Endothelial cell of umbilical vein (primary cell): ENCODE measurements at regions not wholly inside any gene's neighbourhood (a gene's known extent, or its start where the extent isn't known, plus 50 kb on each side); places are given as distances from the start of the nearest gene placed in this dataset.

Source experiments
- BruUV-seq: library from RNA; stranded (reverse); fragments of 400-500 nt; replicated peaks from 2 replicates; lab custom pipeline; 2021; lab: Mats Ljungman, UMichigan
- CTCF ChIA-PET: fragments of 300-600, 350-600 bp; sonication (Branson Sonifier 250); formaldehyde crosslinking; loops from one replicate; lab custom pipeline; 2021; ENCODE audit warnings: antibody characterized with exemption, inconsistent platforms; lab: Charles Lee
- POLR2A ChIA-PET: fragments of 300-600, 350-600 bp; sonication (Branson Sonifier 250); formaldehyde crosslinking; loops from one replicate; lab custom pipeline; 2021; ENCODE audit warnings: antibody characterized with exemption, inconsistent platforms; lab: Charles Lee
- DNase-seq: peaks from one replicate; pipeline ENCODE4 v3.0.0-alpha.2; 2011; ENCODE audit warnings: low read depth, low spot score
- FAIRE-seq: peaks from 2 replicates; lab custom pipeline; 2011; peaks lifted over from hg19 to GRCh38; lab: Jason Lieb, UNC
- H2AFZ ChIP-seq: 2 replicates; pipeline ENCODE4 v1.6.0; 2012; ENCODE audit warnings: low read depth, low read length, control low read depth, inconsistent platforms
- H3K27ac ChIP-seq: 2 replicates; pipeline ENCODE4 v1.5.1; 2011; ENCODE audit warnings: low read depth, mild to moderate bottlenecking, control low read depth, low read length, moderate library complexity; ENCODE audit not compliant: insufficient read depth
- H3K27me3 ChIP-seq, 2 experiments: 2 replicates each; pipeline versions ENCODE4 v1.6.0 to v1.6.1; 2011; ENCODE audit warnings: low read length in 2 of 2, mixed read lengths in 1 of 2; ENCODE audit not compliant: control insufficient read depth in 2 of 2, insufficient read depth in 2 of 2
- H3K36me3 ChIP-seq, 2 experiments: 2 replicates in 1 of 2; 3 replicates in 1 of 2; pipeline ENCODE4 v1.5.1; 2011; ENCODE audit warnings: low read length in 2 of 2, mild to moderate bottlenecking in 1 of 2, moderate library complexity in 1 of 2; ENCODE audit not compliant: control insufficient read depth in 2 of 2, insufficient read depth in 2 of 2; ENCODE audit errors: extremely low read depth in 1 of 2
- H3K4me1 ChIP-seq: 3 replicates; pipeline ENCODE4 v1.5.1; 2011; ENCODE audit warnings: mild to moderate bottlenecking, low read length; ENCODE audit not compliant: control insufficient read depth, insufficient read depth; ENCODE audit errors: extremely low read depth
- H3K4me2 ChIP-seq: 2 replicates; pipeline ENCODE4 v1.6.1; 2011; ENCODE audit warnings: low read length, control low read depth, mixed read lengths; ENCODE audit not compliant: insufficient read depth
- H3K4me3 ChIP-seq, 3 experiments: fragments of 200-600 bp in 1 of 3; sonication (generic), shearing (Covaris generic) in 1 of 3; replicated peaks in 1 of 3; 2 replicates each; pipeline ENCODE4 v1.5.1; 2011 to 2016; ENCODE audit warnings: control low read depth in 3 of 3, low read length in 3 of 3, mild to moderate bottlenecking in 2 of 3, inconsistent platforms in 1 of 3, low read depth in 1 of 3, moderate library complexity in 1 of 3; ENCODE audit not compliant: insufficient read depth in 1 of 3
- H3K79me2 ChIP-seq: 2 replicates; pipeline ENCODE4 v1.6.0; 2012; ENCODE audit warnings: low read length, inconsistent platforms; ENCODE audit not compliant: control insufficient read depth, insufficient read depth
- H3K9ac ChIP-seq: replicated peaks from 2 replicates; pipeline ENCODE3; 2011; ENCODE audit warnings: low read length, control low read depth; ENCODE audit not compliant: insufficient read depth; ENCODE audit errors: extremely low read depth
- H3K9me1 ChIP-seq: replicated peaks from 3 replicates; pipeline ENCODE4 v1.6.0; 2011; ENCODE audit warnings: mild to moderate bottlenecking, low read length; ENCODE audit not compliant: control insufficient read depth, insufficient read depth; ENCODE audit errors: extremely low read depth
- H3K9me3 ChIP-seq: replicated peaks from 2 replicates; pipeline ENCODE4 v1.5.1; 2012; ENCODE audit warnings: low read length, inconsistent platforms; ENCODE audit not compliant: control insufficient read depth, insufficient read depth
- H4K20me1 ChIP-seq: replicated peaks from 2 replicates; pipeline ENCODE3; 2011; ENCODE audit warnings: mild to moderate bottlenecking, low read length; ENCODE audit not compliant: control insufficient read depth, insufficient read depth; ENCODE audit errors: extremely low read depth
- CTCF ChIP-seq, 2 donors: IDR thresholded peaks; 1 replicate in 1 of 2; 2 replicates in 1 of 2; pipeline ENCODE4 v1.5.1; 2011; ENCODE audit warnings: low read length in 2 of 2, mild to moderate bottlenecking in 2 of 2, moderate library complexity in 2 of 2, control low read depth in 1 of 2, inconsistent platforms in 1 of 2, low read depth in 1 of 2; ENCODE audit not compliant: insufficient read depth in 1 of 2; ENCODE audit errors: extremely low read depth in 1 of 2
- EZH2 ChIP-seq: IDR thresholded peaks from 2 replicates; pipeline ENCODE4 v1.6.1; 2012; ENCODE audit warnings: borderline replicate concordance, low read depth, mild to moderate bottlenecking, moderate library complexity, low read length, inconsistent platforms; ENCODE audit not compliant: severe bottlenecking
- FOS ChIP-seq: IDR thresholded peaks from 2 replicates; pipeline ENCODE4 v1.6.1; 2011; ENCODE audit warnings: mild to moderate bottlenecking, low read length, moderate library complexity, borderline replicate concordance; ENCODE audit not compliant: insufficient read depth
- GATA2 ChIP-seq: IDR thresholded peaks from 2 replicates; pipeline ENCODE4 v1.7.0; 2011; ENCODE audit warnings: low read depth, mild to moderate bottlenecking, moderate library complexity, mixed read lengths, low read length; ENCODE audit not compliant: insufficient read length, insufficient read depth
- JUN ChIP-seq: IDR thresholded peaks from 2 replicates; pipeline ENCODE4 v1.6.1; 2011; ENCODE audit warnings: borderline replicate concordance, low read depth; ENCODE audit not compliant: insufficient read length, insufficient read depth
- MAX ChIP-seq: IDR thresholded peaks from 2 replicates; pipeline ENCODE4 v1.6.1; 2011; ENCODE audit not compliant: insufficient read depth, insufficient read length
- MYC ChIP-seq: IDR thresholded peaks from one replicate; pipeline ENCODE4 v1.6.1; 2011; ENCODE audit warnings: mild to moderate bottlenecking, low read depth, low read length
- POLR2A ChIP-seq: IDR thresholded peaks from 2 replicates; pipeline ENCODE4 v1.6.1; 2012; ENCODE audit warnings: low read depth, mild to moderate bottlenecking, control low read depth, low read length
- POLR2AphosphoS5 ChIP-seq: IDR thresholded peaks from 2 replicates; pipeline ENCODE4 v1.6.1; 2012; ENCODE audit warnings: low read depth, mild to moderate bottlenecking, control low read depth, low read length, moderate library complexity; ENCODE audit not compliant: insufficient read depth
- dilution Hi-C: fragments of 300-500 bp; cut with MboI; formaldehyde crosslinking; loops from one replicate; pipeline ENCODE4 v1.15.0; 2019; ENCODE audit warnings: low sequenced_read_pairs; ENCODE audit not compliant: extremely low pct_ligation_motif_present
- intact Hi-C: fragments of 100-400 bp; cut with micrococcal nuclease; formaldehyde crosslinking; loops from one replicate; pipeline ENCODE4 v1.10.0; 2022

GRCh38 chr20:2219481-2220006 lies 76.3 kb upstream of the TGM3 start:
- ChIA-PET CTCF (interaction anchor here (1.6 kb wide), 1 partner anchor 12 kb away, joined by 8 read pairs; no protein-coding TSS in a partner anchor), POLR2A (no interaction called here)
- FAIRE-seq (no peak), DNase-seq (no peak)
- H3K4me2 ChIP-seq: no peak overlapping the region
- TF ChIP-seq JUN (no peak), MAX (no peak), GATA2 (no peak), POLR2AphosphoS5 (no peak), MYC (no peak), FOS (no peak), POLR2A (no peak), CTCF (IDR thresholded peaks at IDR 0.05; ENCODE audit: extremely low read depth in 1 of 2, insufficient read depth in 1 of 2, low read depth in 1 of 2, low read length in 2 of 2) (no peak), EZH2 (no peak)
- no peaks in the 10 kb centered on the region for H4K20me1 ChIP-seq
- H2AFZ ChIP-seq: no peak overlapping the region
- no peaks in the 10 kb centered on the region for H3K9me3 ChIP-seq
- no peaks in the 10 kb centered on the region for H3K9me1 ChIP-seq
- dilution Hi-C loops (no loop called here), intact Hi-C loops (no loop called here)
- peaks cover 13% of the 10 kb centered on the region for H3K4me1 ChIP-seq
- H3K4me3 ChIP-seq: no peak overlapping the region
- no TSS peak for BruUV-seq
- H3K79me2 ChIP-seq: no peaks in the 10 kb centered on the region
- no peak overlapping the region for H3K9ac ChIP-seq
- H3K27me3 ChIP-seq: no peaks in the 10 kb centered on the region
- no peak overlapping the region for H3K27ac ChIP-seq
- no peaks in the 10 kb centered on the region for H3K36me3 ChIP-seq
